ENCODE measurements at regions not wholly inside any gene's neighbourhood (a gene's known extent, or its start where the extent isn't known, plus 50 kb on each side); places are given as distances from the start of the nearest gene placed in this dataset.

DNA sequence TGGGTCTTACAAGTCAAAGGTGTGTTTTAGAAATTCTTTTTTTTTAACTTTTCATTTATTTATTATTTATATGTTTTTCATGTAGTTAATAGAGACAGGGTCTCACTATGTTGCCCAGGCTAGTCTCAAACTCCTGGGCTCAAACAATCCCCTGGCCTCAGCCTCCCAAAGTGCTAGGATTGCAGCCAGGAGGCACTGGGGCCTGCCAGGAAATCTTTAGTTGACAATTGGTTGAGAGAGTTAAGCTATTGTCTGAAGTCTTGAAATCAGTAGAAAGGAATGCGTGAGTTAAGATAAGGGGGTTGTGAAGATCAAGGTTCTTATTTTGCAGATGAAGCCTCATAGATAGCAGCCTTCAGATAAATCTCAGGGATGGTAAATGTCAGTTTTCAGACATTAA, 245.4 kb upstream of the GALNT17 start:
- no peak for TF ChIP-seq EZH2 (IDR thresholded peaks at IDR 0.05)
- TF ChIP-seq FOXP2 (optimal IDR thresholded peaks at IDR 0.05; ENCODE audit: control extremely low read depth, extremely low read length, insufficient read depth): no peak

Data from SK-N-MC (cell line).